ENCODE measurements at regions not wholly inside any gene's neighbourhood (a gene's known extent, or its start where the extent isn't known, plus 50 kb on each side); places are given as distances from the start of the nearest gene placed in this dataset.

DNA sequence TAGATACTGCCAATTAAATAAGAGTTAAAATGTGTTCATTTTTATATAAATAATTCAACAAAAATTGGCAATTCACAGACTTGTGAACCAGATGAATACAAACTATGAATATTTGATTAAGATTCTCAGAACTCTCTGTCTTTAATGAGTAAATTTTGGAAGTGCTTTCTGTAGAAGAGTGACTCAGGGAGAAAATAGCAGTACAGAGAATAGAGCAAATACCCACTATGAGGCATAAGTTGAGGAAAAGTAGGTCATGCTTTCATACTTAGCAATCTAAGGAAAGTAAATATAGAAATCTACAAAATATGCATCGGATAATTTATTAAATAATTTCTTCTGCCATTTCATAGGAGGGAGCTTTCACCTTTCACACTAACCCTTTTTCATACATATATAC lies 117.7 kb upstream of the TMEM106B start:
- POLR2A ChIA-PET = no interaction called here

GRCh38 chr7:12094365-12094921 lies 116.7 kb upstream of the TMEM106B start:
- Histone ChIP-seq H3K36me3 (ENCODE audit: control insufficient read depth, insufficient read depth, low read length) (no peaks in the 10 kb centered on the region), H3K4me1 (no peaks in the 10 kb centered on the region), H3K27me3 (replicated peaks; ENCODE audit: control insufficient read depth, insufficient read depth, low read length) (no peaks in the 10 kb centered on the region), H3K9me3 (no peaks in the 10 kb centered on the region), H3K4me3 (ENCODE audit: low read depth, low read length) (no peak overlapping the region)
- BruUV-seq (replicated peaks) = no TSS peak
- intact Hi-C loops (cut with micrococcal nuclease; ENCODE audit: unreplicated experiment) = no loop called here
- peaks cover 11% of the 10 kb centered on the region for H3K4me1 Mint-ChIP-seq (ENCODE audit: low read depth, unreplicated experiment)
- H3K36me3 Mint-ChIP-seq (ENCODE audit: insufficient read depth, unreplicated experiment) = no peaks in the 10 kb centered on the region
- ChIA-PET POLR2A (interaction anchor here (0.6 kb wide), 1 partner anchor 116 kb away, joined by 3 read pairs; the partner anchor contains the start of gene TMEM106B), CTCF (no interaction called here)
- H3K9me3 Mint-ChIP-seq (ENCODE audit: unreplicated experiment) = peaks cover 9% of the 10 kb centered on the region
- TF ChIP-seq, protein P1, sequence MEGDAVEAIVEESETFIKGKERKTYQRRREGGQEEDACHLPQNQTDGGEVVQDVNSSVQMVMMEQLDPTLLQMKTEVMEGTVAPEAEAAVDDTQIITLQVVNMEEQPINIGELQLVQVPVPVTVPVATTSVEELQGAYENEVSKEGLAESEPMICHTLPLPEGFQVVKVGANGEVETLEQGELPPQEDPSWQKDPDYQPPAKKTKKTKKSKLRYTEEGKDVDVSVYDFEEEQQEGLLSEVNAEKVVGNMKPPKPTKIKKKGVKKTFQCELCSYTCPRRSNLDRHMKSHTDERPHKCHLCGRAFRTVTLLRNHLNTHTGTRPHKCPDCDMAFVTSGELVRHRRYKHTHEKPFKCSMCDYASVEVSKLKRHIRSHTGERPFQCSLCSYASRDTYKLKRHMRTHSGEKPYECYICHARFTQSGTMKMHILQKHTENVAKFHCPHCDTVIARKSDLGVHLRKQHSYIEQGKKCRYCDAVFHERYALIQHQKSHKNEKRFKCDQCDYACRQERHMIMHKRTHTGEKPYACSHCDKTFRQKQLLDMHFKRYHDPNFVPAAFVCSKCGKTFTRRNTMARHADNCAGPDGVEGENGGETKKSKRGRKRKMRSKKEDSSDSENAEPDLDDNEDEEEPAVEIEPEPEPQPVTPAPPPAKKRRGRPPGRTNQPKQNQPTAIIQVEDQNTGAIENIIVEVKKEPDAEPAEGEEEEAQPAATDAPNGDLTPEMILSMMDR (IDR thresholded peaks at IDR 0.05; ENCODE audit: insufficient read depth in 1 of 2, low read depth in 1 of 2, low read length in 1 of 2, severe bottlenecking in 1 of 2, unreplicated experiment in 1 of 2) = no peak
- no peak overlapping the region for H3K27ac Mint-ChIP-seq (ENCODE audit: unreplicated experiment)
- no peak overlapping the region for H3K4me3 Mint-ChIP-seq (ENCODE audit: unreplicated experiment)
- no peak for DNase-seq
- H3K27me3 Mint-ChIP-seq (ENCODE audit: insufficient read depth, unreplicated experiment) = no peaks in the 10 kb centered on the region

More for the DNA sequence above, 117.7 kb upstream of the TMEM106B start:
- Mint-ChIP-seq H3K9me3 (ENCODE audit: unreplicated experiment) (no peaks in the 10 kb centered on the region), H3K4me1 (ENCODE audit: low read depth, unreplicated experiment) (peaks cover 11% of the 10 kb centered on the region), H3K27me3 (ENCODE audit: insufficient read depth, unreplicated experiment) (no peaks in the 10 kb centered on the region), H3K4me3 (ENCODE audit: unreplicated experiment) (no peak overlapping the region), H3K27ac (ENCODE audit: unreplicated experiment) (no peak overlapping the region), H3K36me3 (ENCODE audit: insufficient read depth, unreplicated experiment) (no peaks in the 10 kb centered on the region)
- H3K36me3 ChIP-seq (ENCODE audit: control insufficient read depth, insufficient read depth, low read length) = no peaks in the 10 kb centered on the region
- no peak overlapping the region for H3K4me3 ChIP-seq (ENCODE audit: low read depth, low read length)
- no peaks in the 10 kb centered on the region for H3K4me1 ChIP-seq
- intact Hi-C loops (cut with micrococcal nuclease; ENCODE audit: unreplicated experiment) = no loop called here
- no peaks in the 10 kb centered on the region for H3K27me3 ChIP-seq (replicated peaks; ENCODE audit: control insufficient read depth, insufficient read depth, low read length)
- no peaks in the 10 kb centered on the region for H3K9me3 ChIP-seq
- DNase-seq = no peak
- BruUV-seq (replicated peaks) = no TSS peak
- TF ChIP-seq, protein P1 (IDR thresholded peaks at IDR 0.05; ENCODE audit: insufficient read depth in 1 of 2, low read depth in 1 of 2, low read length in 1 of 2, severe bottlenecking in 1 of 2, unreplicated experiment in 1 of 2) = no peak
- CTCF ChIA-PET = no interaction called here

GRCh38 chr7:12102126-12102525 lies 109.0 kb upstream of the TMEM106B start:
- Mint-ChIP-seq H3K4me1 (ENCODE audit: low read depth, unreplicated experiment) (peaks cover 11% of the 10 kb centered on the region), H3K9me3 (ENCODE audit: unreplicated experiment) (peaks cover 28% of the 10 kb centered on the region), H3K4me3 (ENCODE audit: unreplicated experiment) (no peak overlapping the region), H3K36me3 (ENCODE audit: insufficient read depth, unreplicated experiment) (no peaks in the 10 kb centered on the region), H3K27me3 (ENCODE audit: insufficient read depth, unreplicated experiment) (no peaks in the 10 kb centered on the region), H3K27ac (ENCODE audit: unreplicated experiment) (no peak overlapping the region)
- Histone ChIP-seq H3K27me3 (replicated peaks; ENCODE audit: control insufficient read depth, insufficient read depth, low read length) (no peaks in the 10 kb centered on the region), H3K4me3 (ENCODE audit: low read depth, low read length) (no peak overlapping the region), H3K9me3 (peaks cover 5% of the 10 kb centered on the region; the same call in 1 of the 2 replicates), H3K36me3 (ENCODE audit: control insufficient read depth, insufficient read depth, low read length) (no peaks in the 10 kb centered on the region), H3K4me1 (peaks cover 28% of the 10 kb centered on the region)
- no peak for DNase-seq
- intact Hi-C loops (cut with micrococcal nuclease; ENCODE audit: unreplicated experiment) = no loop called here
- TF ChIP-seq, protein P1 (IDR thresholded peaks at IDR 0.05; ENCODE audit: insufficient read depth in 1 of 2, low read depth in 1 of 2, low read length in 1 of 2, severe bottlenecking in 1 of 2, unreplicated experiment in 1 of 2) = no peak
- CTCF ChIA-PET = no interaction called here
- BruUV-seq (replicated peaks) = no TSS peak
- POLR2A ChIA-PET = no interaction called here

Measured in Caco-2 (cell line).